ENCODE measurements at regions not wholly inside any gene's neighbourhood (a gene's known extent, or its start where the extent isn't known, plus 50 kb on each side); places are given as distances from the start of the nearest gene placed in this dataset.

DNA sequence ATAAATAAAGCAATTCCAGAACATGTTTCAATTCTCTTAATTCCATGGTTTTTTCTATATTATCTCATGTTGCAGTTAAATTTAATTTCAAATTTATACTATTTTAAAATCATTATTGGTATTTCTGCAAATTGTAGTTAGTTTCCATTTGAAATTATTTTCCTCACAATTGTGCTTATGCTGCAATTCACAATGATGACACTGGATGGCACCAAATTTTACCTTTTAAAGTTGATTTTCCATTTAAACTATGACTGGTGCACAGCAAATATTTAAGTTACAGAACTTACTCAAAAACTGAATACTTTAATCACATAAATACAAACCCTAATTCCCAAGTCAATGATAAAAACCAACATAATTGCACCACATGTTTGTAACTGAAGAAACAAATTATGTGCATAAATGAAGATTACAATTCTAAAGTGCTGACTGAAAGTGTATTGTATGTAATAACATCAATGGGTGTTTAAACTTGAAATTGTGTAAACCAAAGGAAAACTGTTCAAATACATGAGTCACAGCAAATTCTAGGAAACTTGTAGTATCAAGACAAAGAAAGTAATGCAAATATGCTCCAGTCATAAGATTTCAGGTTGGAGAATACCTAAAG, 75.3 kb upstream of the AASS start:
- H3K27ac ChIP-seq (ENCODE audit: low read depth, low read length, poor library complexity, severe bottlenecking), result no peak overlapping the region
- TF ChIP-seq EZH2phosphoT487 (IDR thresholded peaks at IDR 0.05; ENCODE audit: borderline replicate concordance, low read depth, low read length), result no peak
- peak; percentile 82 for TF ChIP-seq CTCF (conservative IDR thresholded peaks at IDR 0.05; ENCODE audit: low read length)
- H3K9me2 ChIP-seq (ENCODE audit: insufficient read depth, low read length), result no peaks in the 10 kb centered on the region
- ChIA-PET CTCF (ENCODE audit: unreplicated experiment) (no interaction called here), POLR2A (no interaction called here)
- H4K20me1 ChIP-seq (ENCODE audit: insufficient read depth, low read length), result no peaks in the 10 kb centered on the region
- DNase-seq (ENCODE audit: low spot score), result peak; percentile 8
- no peaks in the 10 kb centered on the region for H3K9me3 ChIP-seq (ENCODE audit: low read length)
- H3K4me2 ChIP-seq (ENCODE audit: low read length), result no peak overlapping the region
- BruUV-seq (replicated peaks), result no TSS peak
- no peak overlapping the region for H3K4me3 ChIP-seq (ENCODE audit: low read depth, low read length, poor library complexity, severe bottlenecking)
- intact Hi-C loops (cut with micrococcal nuclease; ENCODE audit: unreplicated experiment), result loop anchor here (1.0 kb wide), 1 partner anchor 310 kb away; no protein-coding TSS in a partner anchor
- H3K79me2 ChIP-seq (ENCODE audit: insufficient read depth, low read depth, low read length), result no peaks in the 10 kb centered on the region
- H3K4me1 ChIP-seq (ENCODE audit: insufficient read depth, low read length, poor library complexity, severe bottlenecking), result no peaks in the 10 kb centered on the region
- no peak overlapping the region for H2AFZ ChIP-seq (ENCODE audit: low read length)
- H3K36me3 ChIP-seq (ENCODE audit: insufficient read depth, low read length), result no peaks in the 10 kb centered on the region

GRCh38 chr7:122217125-122217524, 73.1 kb upstream of the AASS start:
- Histone ChIP-seq H2AFZ (ENCODE audit: low read length) (no peak overlapping the region), H3K36me3 (ENCODE audit: insufficient read depth, low read length) (no peaks in the 10 kb centered on the region), H3K9me2 (ENCODE audit: insufficient read depth, low read length) (no peaks in the 10 kb centered on the region), H3K4me1 (ENCODE audit: insufficient read depth, low read length, poor library complexity, severe bottlenecking) (no peaks in the 10 kb centered on the region), H3K27ac (ENCODE audit: low read depth, low read length, poor library complexity, severe bottlenecking) (no peak overlapping the region), H3K9me3 (ENCODE audit: low read length) (no peaks in the 10 kb centered on the region), H3K79me2 (ENCODE audit: insufficient read depth, low read depth, low read length) (no peaks in the 10 kb centered on the region), H3K4me2 (ENCODE audit: low read length) (no peak overlapping the region), H4K20me1 (ENCODE audit: insufficient read depth, low read length) (no peaks in the 10 kb centered on the region), H3K4me3 (ENCODE audit: low read depth, low read length, poor library complexity, severe bottlenecking) (no peak overlapping the region)
- no peak for DNase-seq (ENCODE audit: low spot score)
- BruUV-seq (replicated peaks), result no TSS peak
- TF ChIP-seq EZH2phosphoT487 (IDR thresholded peaks at IDR 0.05; ENCODE audit: borderline replicate concordance, low read depth, low read length) (no peak), CTCF (conservative IDR thresholded peaks at IDR 0.05; ENCODE audit: low read length) (no peak)
- intact Hi-C loops (cut with micrococcal nuclease; ENCODE audit: unreplicated experiment), result no loop called here
- ChIA-PET CTCF (ENCODE audit: unreplicated experiment) (no interaction called here), POLR2A (no interaction called here)

- H3K4me1 ChIP-seq (ENCODE audit: insufficient read depth, low read length, poor library complexity, severe bottlenecking), result no peaks in the 10 kb centered on the region
- H2AFZ ChIP-seq (ENCODE audit: low read length), result no peak overlapping the region
- POLR2A ChIA-PET, result interaction anchor here (0.7 kb wide), 1 partner anchor 9 kb away, joined by 4 read pairs; no protein-coding TSS in a partner anchor
- H3K9me3 ChIP-seq (ENCODE audit: low read length), result no peaks in the 10 kb centered on the region
- CTCF ChIA-PET (ENCODE audit: unreplicated experiment), result no interaction called here
- no peaks in the 10 kb centered on the region for H4K20me1 ChIP-seq (ENCODE audit: insufficient read depth, low read length)
- H3K4me3 ChIP-seq (ENCODE audit: low read depth, low read length, poor library complexity, severe bottlenecking), result no peak overlapping the region
- no peak for DNase-seq (ENCODE audit: low spot score)
- TF ChIP-seq EZH2phosphoT487 (IDR thresholded peaks at IDR 0.05; ENCODE audit: borderline replicate concordance, low read depth, low read length) (no peak), CTCF (conservative IDR thresholded peaks at IDR 0.05; ENCODE audit: low read length) (no peak)
- no peak overlapping the region for H3K27ac ChIP-seq (ENCODE audit: low read depth, low read length, poor library complexity, severe bottlenecking)
- H3K36me3 ChIP-seq (ENCODE audit: insufficient read depth, low read length), result no peaks in the 10 kb centered on the region
- H3K79me2 ChIP-seq (ENCODE audit: insufficient read depth, low read depth, low read length), result no peaks in the 10 kb centered on the region
- intact Hi-C loops (cut with micrococcal nuclease; ENCODE audit: unreplicated experiment), result no loop called here
- no peaks in the 10 kb centered on the region for H3K9me2 ChIP-seq (ENCODE audit: insufficient read depth, low read length)
- H3K4me2 ChIP-seq (ENCODE audit: low read length), result no peak overlapping the region
- BruUV-seq (replicated peaks), result no TSS peak
Observed at GRCh38 chr7:122212754-122213153, 68.7 kb upstream of the AASS start.

Data from OCI-LY7 (cell line).